GM12878 (cell line): ENCODE measurements at regions not wholly inside any gene's neighbourhood (a gene's known extent, or its start where the extent isn't known, plus 50 kb on each side); places are given as distances from the start of the nearest gene placed in this dataset.

ENCODE experiments used
- ATAC-seq: fragments of 200-7000 bp; cut with Tn5 transposase; 3 replicates; pipeline ENCODE4 v1.9.1; 2020; ENCODE audit warnings: mild to moderate bottlenecking, moderate library complexity
- BruUV-seq: library from RNA; stranded (reverse); fragments of 400-500 nt; replicated peaks from 2 replicates; lab custom pipeline; 2021; lab: Mats Ljungman, UMichigan
- CTCF ChIA-PET: fragments of 300-600 bp; sonication (Branson Sonifier 250); formaldehyde crosslinking; extraction: SDS; loops from one replicate; lab custom pipeline; 2021; ENCODE audit warnings: inconsistent platforms; lab: Yijun Ruan, JAX
- POLR2A ChIA-PET: fragments of 350-600 bp; formaldehyde crosslinking; extraction: SDS; loops from one replicate; lab custom pipeline; 2021; ENCODE audit warnings: inconsistent platforms; lab: Charles Lee
- RAD21 ChIA-PET: fragments of 300-600 bp; sonication (Branson Sonifier 250); formaldehyde crosslinking; loops from one replicate; lab custom pipeline; 2023; ENCODE audit warnings: antibody characterized with exemption; ENCODE audit not compliant: unreplicated experiment; lab: Charles Lee
- SMC1A ChIA-PET: fragments of 300-600 bp; sonication (Branson Sonifier 250); formaldehyde crosslinking; loops from one replicate; lab custom pipeline; 2023; ENCODE audit not compliant: unreplicated experiment, uncharacterized antibody; lab: Charles Lee
- DNase-seq: peaks from one replicate; pipeline ENCODE4 v3.0.0-alpha.2; 2011; ENCODE audit warnings: low read depth, low spot score
- FAIRE-seq: peaks from 3 replicates; lab custom pipeline; 2011; peaks lifted over from hg19 to GRCh38; lab: Jason Lieb, UNC
- H2AFZ ChIP-seq: 2 replicates; pipeline ENCODE4 v1.6.0; 2011; ENCODE audit warnings: low read depth, low read length, control low read depth; ENCODE audit not compliant: control insufficient read depth
- H3K27ac ChIP-seq: 2 replicates; pipeline ENCODE4 v1.5.1; 2011; ENCODE audit warnings: control low read depth; ENCODE audit not compliant: control insufficient read depth, insufficient read depth
- H3K27me3 ChIP-seq, 2 experiments: replicated peaks in 1 of 2; 2 replicates each; pipeline versions ENCODE4 v1.6.0 to v1.6.1; 2011; ENCODE audit warnings: low read length in 1 of 2; ENCODE audit not compliant: control insufficient read depth in 2 of 2, insufficient read depth in 2 of 2
- H3K36me3 ChIP-seq, 2 experiments: 2 replicates each; pipeline ENCODE4 v1.5.1; 2011; ENCODE audit warnings: low read length in 1 of 2; ENCODE audit not compliant: control insufficient read depth in 2 of 2, insufficient read depth in 2 of 2
- H3K4me1 ChIP-seq: 2 replicates; pipeline ENCODE4 v1.6.1; 2011; ENCODE audit warnings: mild to moderate bottlenecking, low read length, moderate library complexity, mixed read lengths; ENCODE audit not compliant: control insufficient read depth, insufficient read depth
- H3K4me2 ChIP-seq: 2 replicates; pipeline ENCODE4 v1.6.0; 2011; ENCODE audit warnings: control low read depth; ENCODE audit not compliant: control insufficient read depth, insufficient read depth
- H3K4me3 ChIP-seq: fragments of 200-600 bp; sonication (generic); 2 replicates; pipeline ENCODE4 v1.5.1; 2016
- H3K79me2 ChIP-seq: 2 replicates; pipeline ENCODE4 v1.6.0; 2011; ENCODE audit warnings: low read length; ENCODE audit not compliant: control insufficient read depth, insufficient read depth
- H3K9ac ChIP-seq: 2 replicates; pipeline ENCODE4 v1.8.0; 2011; ENCODE audit warnings: low read length, control low read depth, mixed read lengths; ENCODE audit not compliant: control insufficient read depth, insufficient read depth
- H3K9me3 ChIP-seq: replicated peaks from 3 replicates; pipeline ENCODE4 v1.5.1; 2011; ENCODE audit warnings: mild to moderate bottlenecking, low read length; ENCODE audit not compliant: control insufficient read depth, insufficient read depth
- H4K20me1 ChIP-seq: 2 replicates; pipeline ENCODE4 v1.6.0; 2011; ENCODE audit not compliant: control insufficient read depth, insufficient read depth
- ASH2L ChIP-seq: fragments of 300-600, 200-600 bp; sonication (generic); IDR thresholded peaks from 2 replicates; pipeline ENCODE4 v1.6.1; 2017; ENCODE audit warnings: low read depth, mild to moderate bottlenecking, borderline replicate concordance
- EZH2 ChIP-seq: IDR thresholded peaks from 2 replicates; pipeline ENCODE4 v1.6.1; 2012; ENCODE audit warnings: low read depth, mild to moderate bottlenecking, control low read depth, inconsistent platforms, low read length, borderline replicate concordance; ENCODE audit not compliant: control insufficient read depth
- JUNB ChIP-seq: IDR thresholded peaks from 2 replicates; pipeline ENCODE4 v1.6.1; 2016; ENCODE audit warnings: antibody characterized with exemption, mild to moderate bottlenecking
- KLF5 ChIP-seq: fragments of 450-650 bp; IDR thresholded peaks from 2 replicates; pipeline ENCODE4 v1.6.1; 2014; ENCODE audit warnings: mild to moderate bottlenecking; ENCODE audit not compliant: partially characterized antibody
- MTA2 ChIP-seq: fragments of 450-650 bp; IDR thresholded peaks from 2 replicates; pipeline ENCODE4 v1.6.1; 2016; ENCODE audit warnings: low read depth, mild to moderate bottlenecking, moderate library complexity
- MXI1 ChIP-seq: fragments of 150-350 bp; IDR thresholded peaks from 2 replicates; pipeline ENCODE4 v1.6.1; 2011; ENCODE audit warnings: low read depth, mild to moderate bottlenecking, inconsistent platforms, low read length, improper control_type of control experiment
- NR2C2 ChIP-seq: IDR thresholded peaks from 2 replicates; pipeline ENCODE4 v1.6.1; 2011; ENCODE audit warnings: borderline replicate concordance, low read depth; ENCODE audit not compliant: control insufficient read depth, insufficient read length
- PKNOX1 ChIP-seq: fragments of 450-650 bp; IDR thresholded peaks from 2 replicates; pipeline ENCODE4 v1.6.1; 2016; ENCODE audit warnings: mild to moderate bottlenecking
- RAD21 ChIP-seq: IDR thresholded peaks from 2 replicates; pipeline ENCODE4 v1.6.1; 2011; ENCODE audit warnings: mild to moderate bottlenecking, low read depth, low read length, moderate library complexity; ENCODE audit not compliant: insufficient read depth
- TCF12 ChIP-seq: IDR thresholded peaks from 2 replicates; pipeline ENCODE4 v1.6.1; 2011; ENCODE audit warnings: low read depth, mild to moderate bottlenecking, low read length
- WGBS: methylation state at CpG from one replicate; pipeline ENCODE4 v1.1.6; 2016; ENCODE audit warnings: low lambda C conversion rate; ENCODE audit not compliant: insufficient replicate concordance, insufficient coverage; ENCODE audit errors: missing lambda C conversion rate; 5-methylcytosine and 5-hydroxymethylcytosine counted together
- in situ Hi-C: fragments of 300-500 bp; cut with MboI; formaldehyde crosslinking; loops from 9 replicates; pipeline ENCODE4 v1.14.3; 2018; ENCODE audit warnings: mixed read lengths
- intact Hi-C: fragments of 100-400 bp; cut with micrococcal nuclease; formaldehyde crosslinking; loops from one replicate; pipeline ENCODE4 v1.14.2; 2022; ENCODE audit not compliant: unreplicated experiment

- H4K20me1 ChIP-seq = no peaks in the 10 kb centered on the region
- no peak for DNase-seq
- H3K27me3 ChIP-seq = no peaks in the 10 kb centered on the region
- H3K27ac ChIP-seq = no peak overlapping the region
- ChIA-PET SMC1A (no interaction called here), POLR2A (no interaction called here), CTCF (interaction anchor here (0.8 kb wide), 1 partner anchor 929 kb away, joined by 3 read pairs; no protein-coding TSS in a partner anchor), RAD21 (no interaction called here)
- H3K36me3 ChIP-seq = no peaks in the 10 kb centered on the region
- H3K4me3 ChIP-seq = no peak overlapping the region
- H3K4me2 ChIP-seq = no peak overlapping the region
- intact Hi-C loops = no loop called here
- H3K9me3 ChIP-seq = no peaks in the 10 kb centered on the region
- no peaks in the 10 kb centered on the region for H3K79me2 ChIP-seq
- no TSS peak for BruUV-seq
- no peaks in the 10 kb centered on the region for H3K4me1 ChIP-seq
- no peak for FAIRE-seq
- in situ Hi-C loops = no loop called here
- TF ChIP-seq PKNOX1 (no peak), EZH2 (no peak), MTA2 (no peak), JUNB (no peak), ASH2L (no peak)
- WGBS = 0% methylated on average over 4 of the region's 4 CpGs
- no peak overlapping the region for H3K9ac ChIP-seq
- no peak overlapping the region for H2AFZ ChIP-seq
- no peak for ATAC-seq
These were observed 181.6 kb upstream of the IRX6 start for GRCh38 chr16:55142405-55142804.

DNA sequence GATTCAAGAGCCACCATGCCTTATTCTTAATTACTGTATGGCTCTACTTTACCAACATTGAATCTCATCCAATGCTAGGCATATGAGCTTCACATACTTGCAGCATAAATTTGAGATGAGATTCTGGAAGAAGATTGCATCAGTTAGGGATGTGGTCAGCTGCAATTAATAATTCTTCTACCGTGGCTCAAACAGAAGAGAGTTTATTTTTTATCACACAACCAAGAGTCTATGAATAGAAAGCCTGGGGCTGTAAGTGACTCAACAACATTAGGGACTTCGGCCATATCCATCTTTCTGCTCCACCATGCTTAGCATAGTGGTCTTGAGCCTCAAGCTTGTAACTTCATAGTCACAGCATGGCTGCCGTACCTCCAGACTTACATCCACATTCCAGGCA, 179.4 kb upstream of the IRX6 start:
- ATAC-seq (no peak), FAIRE-seq (no peak), DNase-seq (no peak)
- ChIA-PET POLR2A (no interaction called here), RAD21 (no interaction called here), CTCF (no interaction called here), SMC1A (no interaction called here)
- Histone ChIP-seq H2AFZ (no peak overlapping the region), H3K36me3 (no peaks in the 10 kb centered on the region), H3K4me3 (no peak overlapping the region), H3K27ac (no peak overlapping the region), H3K4me1 (no peaks in the 10 kb centered on the region), H3K9me3 (no peaks in the 10 kb centered on the region), H3K4me2 (no peak overlapping the region), H3K79me2 (no peaks in the 10 kb centered on the region), H3K27me3 (no peaks in the 10 kb centered on the region), H4K20me1 (no peaks in the 10 kb centered on the region), H3K9ac (no peak overlapping the region)
- in situ Hi-C loops (no loop called here), intact Hi-C loops (no loop called here)
- whole genome bisulfite sequencing = 3% methylated on average over 3 of the region's 3 CpGs
- TF ChIP-seq MXI1 (no peak), PKNOX1 (no peak), NR2C2 (no peak), RAD21 (no peak), KLF5 (no peak), JUNB (no peak), TCF12 (no peak)
- BruUV-seq = no TSS peak
